ENCODE measurements at regions not wholly inside any gene's neighbourhood (a gene's known extent, or its start where the extent isn't known, plus 50 kb on each side); places are given as distances from the start of the nearest gene placed in this dataset.

- DNase-seq (ENCODE audit: low read depth) = no peak
- no peak overlapping the region for H3K4me3 ChIP-seq (ENCODE audit: control insufficient read depth, low read depth, low read length)
- TF ChIP-seq CTCF (conservative IDR thresholded peaks at IDR 0.05; ENCODE audit: control insufficient read depth, insufficient read depth, low read depth, low read length) = no peak
These were observed 69.4 kb downstream of the TENT5A start for GRCh38 chr6:81682858-81683620.

GRCh38 chr6:81682235-81682795 lies 70.2 kb downstream of the TENT5A start:
- no peak for DNase-seq (ENCODE audit: low read depth)
- H3K4me3 ChIP-seq (ENCODE audit: control insufficient read depth, low read depth, low read length) = no peak overlapping the region
- TF ChIP-seq CTCF (conservative IDR thresholded peaks at IDR 0.05; ENCODE audit: control insufficient read depth, insufficient read depth, low read depth, low read length) = no peak

- TF ChIP-seq CTCF (conservative IDR thresholded peaks at IDR 0.05; ENCODE audit: control insufficient read depth, insufficient read depth, low read depth, low read length) = no peak
- DNase-seq (ENCODE audit: low read depth) = no peak
- no peak overlapping the region for H3K4me3 ChIP-seq (ENCODE audit: control insufficient read depth, low read depth, low read length)
These were observed 83.0 kb downstream of the TENT5A start for GRCh38 chr6:81669445-81669844.

GRCh38 chr6:81668615-81669047 lies 83.8 kb downstream of the TENT5A start:
- no peak overlapping the region for H3K4me3 ChIP-seq (ENCODE audit: control insufficient read depth, low read depth, low read length)
- DNase-seq (ENCODE audit: low read depth) = no peak
- no peak for TF ChIP-seq CTCF (conservative IDR thresholded peaks at IDR 0.05; ENCODE audit: control insufficient read depth, insufficient read depth, low read depth, low read length)

- DNase-seq (ENCODE audit: low read depth) = no peak
- TF ChIP-seq CTCF (conservative IDR thresholded peaks at IDR 0.05; ENCODE audit: control insufficient read depth, insufficient read depth, low read depth, low read length) = no peak
These were observed 86.0 kb downstream of the TENT5A start for GRCh38 chr6:81666481-81666880.

GRCh38 chr6:81656231-81656630 lies 96.2 kb downstream of the TENT5A start:
- DNase-seq (ENCODE audit: low read depth) = no peak
- no peak overlapping the region for H3K4me3 ChIP-seq (ENCODE audit: control insufficient read depth, low read depth, low read length)
- no peak for TF ChIP-seq CTCF (conservative IDR thresholded peaks at IDR 0.05; ENCODE audit: control insufficient read depth, insufficient read depth, low read depth, low read length)

More at GRCh38 chr6:81666481-81666880, 86.0 kb downstream of the TENT5A start:
- H3K4me3 ChIP-seq (ENCODE audit: control insufficient read depth, low read depth, low read length) = no peak overlapping the region
